ENCODE measurements at regions not wholly inside any gene's neighbourhood (a gene's known extent, or its start where the extent isn't known, plus 50 kb on each side); places are given as distances from the start of the nearest gene placed in this dataset.

- TF ChIP-seq, protein P1, sequence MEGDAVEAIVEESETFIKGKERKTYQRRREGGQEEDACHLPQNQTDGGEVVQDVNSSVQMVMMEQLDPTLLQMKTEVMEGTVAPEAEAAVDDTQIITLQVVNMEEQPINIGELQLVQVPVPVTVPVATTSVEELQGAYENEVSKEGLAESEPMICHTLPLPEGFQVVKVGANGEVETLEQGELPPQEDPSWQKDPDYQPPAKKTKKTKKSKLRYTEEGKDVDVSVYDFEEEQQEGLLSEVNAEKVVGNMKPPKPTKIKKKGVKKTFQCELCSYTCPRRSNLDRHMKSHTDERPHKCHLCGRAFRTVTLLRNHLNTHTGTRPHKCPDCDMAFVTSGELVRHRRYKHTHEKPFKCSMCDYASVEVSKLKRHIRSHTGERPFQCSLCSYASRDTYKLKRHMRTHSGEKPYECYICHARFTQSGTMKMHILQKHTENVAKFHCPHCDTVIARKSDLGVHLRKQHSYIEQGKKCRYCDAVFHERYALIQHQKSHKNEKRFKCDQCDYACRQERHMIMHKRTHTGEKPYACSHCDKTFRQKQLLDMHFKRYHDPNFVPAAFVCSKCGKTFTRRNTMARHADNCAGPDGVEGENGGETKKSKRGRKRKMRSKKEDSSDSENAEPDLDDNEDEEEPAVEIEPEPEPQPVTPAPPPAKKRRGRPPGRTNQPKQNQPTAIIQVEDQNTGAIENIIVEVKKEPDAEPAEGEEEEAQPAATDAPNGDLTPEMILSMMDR (IDR thresholded peaks at IDR 0.05), result no peak
- no peak for TF ChIP-seq POLR2A (IDR thresholded peaks at IDR 0.05)
These were observed 254.5 kb upstream of the B3GAT1 start for GRCh38 chr11:134666273-134667174.

All from uterus (tissue), 2 donors.